SH-SY5Y (cell line): ENCODE measurements at regions not wholly inside any gene's neighbourhood (a gene's known extent, or its start where the extent isn't known, plus 50 kb on each side); places are given as distances from the start of the nearest gene placed in this dataset.

Experiments
- GATA2 ChIP-seq: IDR thresholded peaks from 2 replicates; pipeline ENCODE4 v1.6.1; 2011; ENCODE audit warnings: mild to moderate bottlenecking, low read depth, low read length
- GATA3 ChIP-seq: IDR thresholded peaks from 2 replicates; pipeline ENCODE4 v1.6.1; 2011; ENCODE audit warnings: low read depth, mild to moderate bottlenecking, low read length, moderate library complexity

DNA sequence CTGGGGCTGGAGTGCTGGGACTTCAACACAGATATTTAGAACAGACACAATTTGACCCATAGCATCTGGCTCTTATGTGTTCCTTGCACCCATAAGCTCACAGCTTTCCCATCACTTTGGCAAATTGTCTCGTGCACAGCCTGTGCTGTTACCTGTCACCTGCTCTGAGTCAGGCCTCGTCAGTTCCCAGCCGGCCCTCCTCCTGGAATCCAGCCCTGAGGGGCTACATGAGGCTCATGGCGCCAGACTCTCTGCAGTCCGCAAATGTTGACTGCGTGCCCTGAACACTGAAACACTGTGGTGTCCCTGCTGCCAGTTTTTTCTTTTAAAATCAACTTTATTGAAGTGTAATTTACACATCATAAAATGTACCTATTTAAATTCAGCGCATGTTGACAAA, 65.4 kb upstream of the BZW1 start:
- TF ChIP-seq GATA2 (no peak), GATA3 (no peak)

DNA sequence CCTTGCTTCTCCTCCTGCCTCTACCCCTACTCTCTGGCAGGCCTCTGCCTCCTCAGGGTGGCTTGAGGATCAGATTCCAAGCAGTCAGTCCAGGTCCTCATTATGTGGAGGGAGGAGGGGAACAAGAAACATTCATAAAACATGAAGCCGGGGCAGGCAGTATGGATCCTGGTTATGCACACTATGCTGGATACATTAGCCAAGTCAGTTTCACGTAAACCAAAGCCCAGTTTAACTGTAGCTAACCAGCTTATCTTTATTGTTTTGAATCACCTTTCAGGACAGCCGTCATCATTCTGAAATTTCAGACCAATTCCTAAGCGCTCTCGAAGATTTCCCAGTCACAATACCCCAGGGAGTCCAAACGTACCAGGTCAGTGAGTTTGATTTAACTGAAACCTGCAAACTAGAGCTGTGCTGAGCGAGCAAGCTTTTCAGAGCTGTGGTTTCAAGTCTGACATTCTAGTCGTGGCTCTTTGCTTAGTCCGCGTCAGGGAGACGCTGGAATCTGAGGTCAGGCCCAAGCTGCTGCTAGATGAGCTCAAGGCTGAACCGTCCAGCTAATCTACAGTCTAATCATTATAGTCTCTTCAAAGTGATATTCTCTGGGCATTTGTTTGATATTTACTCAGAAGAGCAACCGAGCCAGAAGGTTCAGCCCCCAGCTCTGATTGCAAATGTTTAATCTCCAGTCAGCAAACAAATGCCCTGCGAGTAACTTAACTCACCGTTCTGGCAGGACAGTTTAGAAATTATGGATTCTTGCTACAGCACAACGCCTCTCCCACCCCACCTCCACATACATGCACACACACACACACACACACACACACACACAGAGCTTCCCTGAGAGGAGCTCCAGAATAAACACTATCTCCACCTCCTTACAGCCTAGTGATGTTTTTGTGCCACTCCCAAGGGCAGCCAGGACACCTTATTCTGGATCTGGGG, 63.8 kb upstream of the BZW1 start:
- no peak for TF ChIP-seq GATA3
- TF ChIP-seq GATA2 = no peak

DNA sequence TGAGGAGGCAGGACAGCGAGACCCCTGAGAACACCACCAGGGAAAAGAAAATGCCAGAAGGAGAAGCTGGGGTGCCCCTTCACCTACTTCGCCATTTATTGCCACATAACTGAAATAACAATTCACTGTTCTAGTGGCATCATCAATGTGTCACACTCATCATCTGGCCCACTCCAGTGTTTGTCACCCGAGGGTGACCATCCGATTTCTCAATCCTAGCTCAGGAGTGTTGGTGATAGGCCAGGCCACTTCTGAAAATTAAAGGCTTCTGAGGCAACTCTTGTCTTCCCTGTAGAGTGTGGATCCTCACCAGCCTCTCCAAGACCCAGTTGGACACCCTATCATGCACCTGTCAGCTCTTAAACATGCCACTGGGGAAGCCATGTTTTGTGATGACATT, 62.9 kb upstream of the BZW1 start:
- TF ChIP-seq GATA3 (no peak), GATA2 (no peak)

DNA sequence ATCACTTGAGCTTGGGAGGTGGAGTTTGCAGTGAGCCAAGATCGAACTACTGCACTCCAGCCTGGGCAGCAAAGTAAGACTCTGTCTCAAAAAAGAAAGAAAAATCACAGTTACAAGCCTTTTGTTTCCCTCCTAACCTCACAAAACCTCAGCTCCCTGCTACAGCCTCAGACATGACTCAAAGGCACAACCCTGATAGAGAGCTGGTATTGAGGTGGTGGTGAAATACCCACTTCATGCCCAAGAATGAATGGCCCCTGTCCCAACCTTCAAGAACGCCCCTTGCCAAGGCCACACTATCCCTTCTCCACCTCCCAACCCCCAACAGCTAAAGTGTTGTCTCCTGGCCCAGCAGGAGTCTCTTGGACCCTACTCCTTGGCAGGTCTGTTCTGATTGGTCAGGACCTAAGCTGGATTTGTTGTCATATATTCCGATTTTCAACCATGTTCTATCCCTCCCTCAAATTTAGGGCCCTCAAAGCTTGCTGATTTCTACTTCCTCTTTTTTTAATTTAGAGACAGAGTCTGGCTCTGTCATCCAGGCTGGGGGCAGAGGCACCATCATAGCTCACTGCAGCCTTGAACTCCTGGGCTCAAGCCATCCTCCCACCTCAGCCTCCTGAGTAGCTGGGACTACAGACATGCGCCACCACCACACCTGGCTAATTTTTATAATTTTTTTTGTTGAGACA, 61.9 kb upstream of the BZW1 start:
- TF ChIP-seq GATA3 = no peak
- TF ChIP-seq GATA2 = no peak

DNA sequence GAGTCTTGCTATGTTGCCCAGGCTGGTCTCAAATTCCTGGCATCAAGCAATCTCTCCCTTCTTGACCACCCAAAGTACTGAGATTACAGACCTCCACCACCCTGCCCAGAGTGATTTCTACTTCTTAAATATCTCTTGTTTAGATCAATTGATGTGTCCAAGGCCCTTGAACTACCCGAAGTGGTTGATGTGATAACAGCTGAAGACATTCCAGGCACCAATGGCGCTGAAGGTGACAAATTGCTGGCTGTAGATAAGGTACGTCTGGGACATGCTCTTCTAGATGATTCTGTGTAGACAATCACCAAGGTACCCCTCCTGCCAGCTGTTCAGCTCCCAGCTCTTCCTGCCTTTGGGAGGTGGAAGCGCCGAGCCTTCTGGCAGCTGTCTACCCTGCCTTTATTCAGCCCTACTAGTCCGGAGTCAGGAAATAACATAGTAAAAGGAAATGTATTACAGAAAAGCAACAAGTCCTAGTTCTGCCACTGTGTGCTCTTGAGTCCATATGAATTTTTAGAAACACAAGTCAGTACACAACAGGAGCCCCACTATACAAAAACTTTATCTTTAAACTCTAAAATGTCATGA, 61.3 kb upstream of the BZW1 start:
- no peak for TF ChIP-seq GATA3
- no peak for TF ChIP-seq GATA2

DNA sequence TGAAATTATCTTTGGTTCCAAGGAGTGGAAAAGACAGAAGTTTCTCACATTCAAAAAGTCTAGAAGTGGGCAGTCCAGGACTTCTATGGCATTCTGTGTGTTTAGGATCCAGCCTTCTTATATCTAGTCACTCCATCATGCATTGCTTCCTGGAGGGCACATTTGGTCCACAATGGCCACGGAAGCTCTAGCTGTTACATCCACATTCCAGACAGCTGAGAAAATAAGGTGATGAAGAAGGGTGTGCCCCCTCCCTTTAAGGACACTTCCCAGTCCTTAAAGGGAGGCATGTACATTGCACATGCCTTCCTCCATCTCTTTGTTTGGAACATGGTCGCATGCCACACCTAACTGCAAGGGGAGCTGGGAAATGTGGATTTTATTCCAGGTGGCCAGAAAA, 59.9 kb upstream of the BZW1 start:
- TF ChIP-seq GATA2 = no peak
- no peak for TF ChIP-seq GATA3

DNA sequence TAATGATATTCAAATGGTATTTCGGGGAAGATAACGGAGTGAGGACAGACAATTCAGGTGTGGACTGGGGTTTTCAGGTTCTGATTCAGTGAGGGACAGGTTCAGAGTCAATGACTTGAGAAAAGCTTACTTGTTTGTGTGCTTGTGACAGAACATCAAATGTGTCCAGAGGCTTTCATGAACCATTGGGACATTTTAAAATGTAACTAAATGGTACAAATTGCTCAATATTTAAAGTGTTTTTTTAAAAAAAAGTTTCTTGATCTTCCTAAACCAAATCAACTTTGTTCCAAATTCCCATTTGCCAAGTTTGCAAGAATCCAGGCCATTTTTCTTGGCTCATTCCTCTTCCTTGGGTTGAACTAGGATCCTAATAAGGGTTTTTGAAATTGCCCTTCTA, 59.4 kb upstream of the BZW1 start:
- TF ChIP-seq GATA2 = no peak
- TF ChIP-seq GATA3 = no peak

DNA sequence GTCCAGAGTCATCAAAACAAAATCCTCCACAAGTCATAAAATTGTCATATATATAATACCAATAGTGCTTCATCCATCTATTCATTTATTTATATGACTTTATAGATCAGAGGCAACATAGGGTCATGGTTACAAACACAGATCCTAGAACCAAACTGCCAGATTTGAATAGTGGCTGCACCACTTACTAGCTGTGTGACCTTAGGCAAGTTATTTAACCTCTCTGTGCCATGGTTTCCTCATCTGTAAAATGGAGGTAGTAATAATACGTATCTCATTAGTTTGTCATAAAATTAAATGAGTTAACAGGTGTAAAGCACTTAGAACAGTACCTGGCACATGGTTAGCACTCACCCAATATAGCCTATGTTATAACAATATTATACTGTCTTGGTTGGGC, 58.9 kb upstream of the BZW1 start:
- TF ChIP-seq GATA2 = no peak
- TF ChIP-seq GATA3 = no peak

DNA sequence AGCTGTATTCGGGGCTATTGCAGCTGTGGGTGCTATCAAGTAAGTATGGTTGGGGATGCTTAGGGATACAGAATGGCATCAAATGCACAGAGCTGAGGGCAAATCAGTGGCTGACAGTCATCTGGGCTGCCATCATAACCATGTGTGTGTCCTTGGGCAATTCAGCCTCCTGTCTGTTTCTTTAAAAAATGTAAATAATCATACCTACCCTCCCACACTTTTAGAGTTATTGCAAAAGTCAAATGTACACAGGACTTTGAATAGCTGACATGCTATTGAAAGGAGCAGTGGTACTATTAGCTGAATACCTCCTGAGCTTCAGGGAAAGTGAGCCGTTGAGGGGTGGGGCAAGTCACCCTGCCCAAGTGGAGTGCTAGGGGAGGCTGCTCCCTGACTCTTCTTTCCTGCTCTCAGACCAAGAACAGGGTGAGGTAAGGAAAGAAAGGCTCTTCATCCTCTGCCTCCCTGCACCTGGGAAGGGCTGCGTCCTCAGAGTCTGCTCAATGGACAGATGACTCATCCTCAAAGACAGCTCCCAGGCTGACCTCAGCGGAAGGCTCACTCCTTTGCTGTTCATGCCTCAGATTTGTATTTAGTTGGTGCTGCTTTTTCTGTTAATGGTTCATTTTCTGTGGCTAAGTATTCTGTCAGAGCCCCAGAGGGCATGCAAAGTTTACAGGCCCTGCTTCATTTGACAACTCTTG, 54.9 kb upstream of the BZW1 start:
- TF ChIP-seq GATA3 (no peak), GATA2 (no peak)

DNA sequence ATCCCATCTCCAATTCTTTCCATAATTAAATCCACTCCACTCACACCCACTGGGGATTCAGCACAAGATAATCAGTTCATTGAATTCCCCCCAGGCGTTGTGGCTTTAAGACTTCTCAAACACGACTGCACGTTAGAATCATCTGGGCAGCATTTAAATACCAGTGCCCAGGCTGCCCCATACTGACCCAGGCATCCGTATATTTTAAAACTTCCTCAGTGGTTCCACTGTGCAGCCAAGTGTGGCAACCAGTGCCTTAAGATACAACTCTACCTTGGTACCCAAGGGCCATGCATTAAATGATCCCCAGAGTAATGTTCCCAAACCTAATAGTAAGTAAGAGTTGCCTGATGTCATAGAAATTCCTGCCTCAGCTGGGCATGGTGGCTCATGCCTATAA, 54.3 kb upstream of the BZW1 start:
- TF ChIP-seq GATA3 = no peak
- TF ChIP-seq GATA2 = no peak

DNA sequence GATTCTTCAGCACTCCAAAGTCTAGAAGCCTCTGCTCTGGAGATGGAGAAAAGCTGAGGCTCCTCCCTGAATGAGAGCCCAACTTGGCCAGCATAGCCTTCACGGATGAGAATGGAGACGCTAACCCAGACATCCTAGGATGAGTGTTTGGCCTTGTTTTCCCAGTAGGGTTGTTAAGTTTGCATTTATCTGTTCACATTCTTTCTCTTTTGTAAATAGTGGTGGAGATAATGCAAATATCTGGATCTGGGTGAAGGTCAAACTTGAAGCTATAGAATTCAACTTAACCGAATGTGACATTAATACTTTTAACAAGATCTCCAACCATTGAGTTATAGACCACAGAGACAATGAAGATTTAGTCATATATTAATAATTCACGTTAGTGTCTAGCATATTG, 53.4 kb upstream of the BZW1 start:
- TF ChIP-seq GATA3 = no peak
- no peak for TF ChIP-seq GATA2

DNA sequence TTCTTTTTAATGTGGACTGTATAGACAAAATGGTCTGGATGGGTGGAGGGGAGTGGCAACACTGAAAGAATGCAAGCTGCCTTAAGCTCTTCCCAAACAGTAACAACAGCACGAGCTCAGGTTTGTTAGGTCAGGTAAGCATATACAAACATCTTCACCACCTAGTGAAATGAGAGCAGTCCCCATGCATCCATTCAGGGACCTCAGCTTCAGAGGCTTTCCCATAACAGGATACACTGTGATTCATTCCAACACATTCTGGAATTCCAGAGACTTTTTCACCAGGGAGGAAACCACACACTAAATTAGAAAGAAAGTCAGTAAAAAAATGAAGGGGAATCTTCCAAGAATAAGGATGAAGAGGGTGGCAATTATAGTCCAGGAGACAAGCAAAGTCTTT, 50.4 kb upstream of the BZW1 start:
- TF ChIP-seq GATA2 (no peak), GATA3 (no peak)
